Thyroid gland (tissue), 4 donors: ENCODE measurements at regions not wholly inside any gene's neighbourhood (a gene's known extent, or its start where the extent isn't known, plus 50 kb on each side); places are given as distances from the start of the nearest gene placed in this dataset.

Experiments used
- POLR2A ChIP-seq, 2 donors: fragments of 450-650 bp; IDR thresholded peaks; one replicate each; pipeline ENCODE4 v1.6.1; 2017; ENCODE audit warnings: antibody characterized with exemption in 2 of 2, mild to moderate bottlenecking in 2 of 2, moderate library complexity in 1 of 2
- TF ChIP-seq, protein P1 (sequence below), 6 experiments: fragments of 200-600 bp in 3 of 6; fragments of 450-650 bp in 3 of 6; sonication (generic) in 3 of 6; IDR thresholded peaks; one replicate each; pipeline ENCODE4 v1.5.1; 2016 to 2019; ENCODE audit warnings: antibody characterized with exemption in 6 of 6, mild to moderate bottlenecking in 2 of 6, inconsistent platforms in 1 of 6, moderate library complexity in 1 of 6

DNA sequence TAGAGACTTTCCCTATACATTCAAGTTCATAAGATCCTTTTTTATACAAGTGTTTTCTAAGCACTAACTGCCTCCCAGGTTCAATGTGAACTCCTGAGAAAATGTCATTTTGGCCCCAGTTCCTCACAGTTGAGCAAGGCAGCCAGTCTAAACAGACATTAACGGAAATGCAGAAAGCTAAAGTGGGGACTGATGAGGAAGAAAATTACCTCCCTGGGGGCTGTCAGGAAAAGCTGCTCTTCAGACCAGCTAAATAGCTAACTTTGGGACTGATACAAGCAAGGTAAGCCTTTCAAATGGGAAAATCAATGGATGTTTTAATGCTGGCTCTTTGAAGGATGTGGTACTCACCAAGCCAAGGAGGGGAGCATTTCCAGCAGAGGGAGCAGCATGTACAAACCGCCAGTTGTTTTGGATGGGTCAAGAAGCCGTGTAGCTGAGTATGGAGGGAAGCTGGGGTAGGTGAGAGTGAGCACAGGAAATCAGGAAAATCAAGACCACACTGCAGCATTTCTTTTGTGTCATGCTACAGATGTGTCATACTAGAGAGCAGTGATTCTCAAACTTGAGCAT is 180.8 kb upstream of the CHD6 start:
- TF ChIP-seq, protein P1, sequence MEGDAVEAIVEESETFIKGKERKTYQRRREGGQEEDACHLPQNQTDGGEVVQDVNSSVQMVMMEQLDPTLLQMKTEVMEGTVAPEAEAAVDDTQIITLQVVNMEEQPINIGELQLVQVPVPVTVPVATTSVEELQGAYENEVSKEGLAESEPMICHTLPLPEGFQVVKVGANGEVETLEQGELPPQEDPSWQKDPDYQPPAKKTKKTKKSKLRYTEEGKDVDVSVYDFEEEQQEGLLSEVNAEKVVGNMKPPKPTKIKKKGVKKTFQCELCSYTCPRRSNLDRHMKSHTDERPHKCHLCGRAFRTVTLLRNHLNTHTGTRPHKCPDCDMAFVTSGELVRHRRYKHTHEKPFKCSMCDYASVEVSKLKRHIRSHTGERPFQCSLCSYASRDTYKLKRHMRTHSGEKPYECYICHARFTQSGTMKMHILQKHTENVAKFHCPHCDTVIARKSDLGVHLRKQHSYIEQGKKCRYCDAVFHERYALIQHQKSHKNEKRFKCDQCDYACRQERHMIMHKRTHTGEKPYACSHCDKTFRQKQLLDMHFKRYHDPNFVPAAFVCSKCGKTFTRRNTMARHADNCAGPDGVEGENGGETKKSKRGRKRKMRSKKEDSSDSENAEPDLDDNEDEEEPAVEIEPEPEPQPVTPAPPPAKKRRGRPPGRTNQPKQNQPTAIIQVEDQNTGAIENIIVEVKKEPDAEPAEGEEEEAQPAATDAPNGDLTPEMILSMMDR (IDR thresholded peaks at IDR 0.05), result no peak
- no peak for TF ChIP-seq POLR2A (IDR thresholded peaks at IDR 0.05)
